ENCODE measurements at regions not wholly inside any gene's neighbourhood (a gene's known extent, or its start where the extent isn't known, plus 50 kb on each side); places are given as distances from the start of the nearest gene placed in this dataset.

DNA sequence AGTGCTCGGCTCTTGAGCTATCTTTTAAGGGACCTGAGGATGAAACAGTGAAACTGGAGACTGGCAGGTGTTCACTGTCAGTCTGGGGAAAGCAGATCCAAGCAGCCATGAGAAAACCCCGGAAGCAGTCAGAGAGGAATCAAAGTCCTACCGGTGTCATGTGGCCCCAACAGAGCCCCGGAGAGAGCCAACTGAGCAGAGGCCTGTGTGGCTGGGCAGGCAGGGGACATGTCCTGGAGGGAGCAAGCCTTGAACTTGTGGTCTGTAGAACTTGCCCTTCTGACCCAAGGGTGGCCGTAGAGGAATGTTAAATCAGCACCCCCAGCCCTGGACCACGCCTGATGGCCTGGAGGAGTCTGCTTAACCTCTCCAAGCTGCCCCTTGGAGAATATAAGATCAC, 113.7 kb upstream of the ZNF507 start:
- TF ChIP-seq, protein P1, sequence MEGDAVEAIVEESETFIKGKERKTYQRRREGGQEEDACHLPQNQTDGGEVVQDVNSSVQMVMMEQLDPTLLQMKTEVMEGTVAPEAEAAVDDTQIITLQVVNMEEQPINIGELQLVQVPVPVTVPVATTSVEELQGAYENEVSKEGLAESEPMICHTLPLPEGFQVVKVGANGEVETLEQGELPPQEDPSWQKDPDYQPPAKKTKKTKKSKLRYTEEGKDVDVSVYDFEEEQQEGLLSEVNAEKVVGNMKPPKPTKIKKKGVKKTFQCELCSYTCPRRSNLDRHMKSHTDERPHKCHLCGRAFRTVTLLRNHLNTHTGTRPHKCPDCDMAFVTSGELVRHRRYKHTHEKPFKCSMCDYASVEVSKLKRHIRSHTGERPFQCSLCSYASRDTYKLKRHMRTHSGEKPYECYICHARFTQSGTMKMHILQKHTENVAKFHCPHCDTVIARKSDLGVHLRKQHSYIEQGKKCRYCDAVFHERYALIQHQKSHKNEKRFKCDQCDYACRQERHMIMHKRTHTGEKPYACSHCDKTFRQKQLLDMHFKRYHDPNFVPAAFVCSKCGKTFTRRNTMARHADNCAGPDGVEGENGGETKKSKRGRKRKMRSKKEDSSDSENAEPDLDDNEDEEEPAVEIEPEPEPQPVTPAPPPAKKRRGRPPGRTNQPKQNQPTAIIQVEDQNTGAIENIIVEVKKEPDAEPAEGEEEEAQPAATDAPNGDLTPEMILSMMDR (IDR thresholded peaks at IDR 0.05): no peak
- TF ChIP-seq ZFX (IDR thresholded peaks at IDR 0.05; ENCODE audit: borderline replicate concordance): no peak
